NCI-H510A treated with DMSO at 0.1 percent for 48 hours (cell line): ENCODE measurements at regions not wholly inside any gene's neighbourhood (a gene's known extent, or its start where the extent isn't known, plus 50 kb on each side); places are given as distances from the start of the nearest gene placed in this dataset.
A peak's percentile ranks its signal among the peaks of the same experiment; 100 is the strongest.

Experiments
- DNase-seq: peaks from one replicate; lab custom pipeline; 2025; lab: John Stamatoyannopoulos, UW

DNA sequence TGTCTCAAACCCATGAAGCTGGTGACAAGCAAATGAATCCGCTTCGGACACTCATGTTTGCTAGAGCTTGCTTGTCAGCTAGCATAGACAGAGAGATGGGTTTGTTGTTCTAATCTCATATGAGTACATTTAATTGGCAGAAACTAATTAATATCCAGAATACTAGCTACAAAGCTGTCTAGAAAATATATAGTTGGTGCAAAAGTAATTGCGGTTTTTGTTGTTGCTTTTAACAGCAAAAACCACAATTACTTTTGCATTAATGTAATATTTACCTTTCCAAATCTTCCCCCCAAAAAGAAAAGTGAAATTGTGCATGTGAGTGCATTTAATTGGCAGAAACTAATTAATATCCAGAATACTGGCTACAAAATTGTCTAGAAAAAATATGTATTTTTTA lies 1115.2 kb downstream of the TDRD15 start:
- DNase-seq = no peak

DNA sequence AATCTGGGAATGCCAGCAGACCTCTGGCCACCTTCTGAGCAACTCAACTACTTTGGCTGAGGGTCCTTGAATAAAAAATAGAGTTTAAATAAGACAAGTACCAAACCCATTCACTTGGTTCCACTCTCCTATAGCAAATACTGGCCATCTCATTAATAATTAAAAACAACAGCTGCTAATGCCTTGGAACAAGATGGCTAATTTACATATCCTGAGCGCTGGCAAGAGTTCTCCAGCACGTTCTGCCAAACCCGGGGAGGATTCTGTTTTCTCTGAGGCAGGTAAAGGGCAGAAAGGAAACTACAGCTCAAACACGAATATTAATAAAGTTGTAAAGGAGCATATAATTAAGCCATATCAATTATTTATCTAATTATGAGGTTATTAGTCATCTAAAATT lies 1123.7 kb downstream of the TDRD15 start:
- no peak for DNase-seq

DNA sequence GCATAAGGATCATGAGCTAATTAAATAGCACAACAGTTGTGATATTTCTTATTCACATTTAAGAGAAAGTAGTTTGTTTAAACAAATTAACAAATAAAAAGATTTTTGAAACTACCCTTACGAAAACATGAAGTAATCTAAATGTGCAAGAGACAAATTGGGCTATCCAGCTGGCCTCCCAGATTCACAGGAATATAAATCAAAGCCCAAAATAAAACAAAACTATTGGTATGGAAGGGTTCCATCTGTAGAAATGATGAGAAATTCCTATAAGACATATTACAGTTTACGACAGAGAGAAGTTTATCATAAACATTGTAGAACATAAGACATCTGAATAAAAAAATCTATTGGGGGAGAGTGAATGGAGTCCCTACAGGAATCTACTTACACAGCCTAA lies 1125.1 kb downstream of the TDRD15 start:
- no peak for DNase-seq

DNA sequence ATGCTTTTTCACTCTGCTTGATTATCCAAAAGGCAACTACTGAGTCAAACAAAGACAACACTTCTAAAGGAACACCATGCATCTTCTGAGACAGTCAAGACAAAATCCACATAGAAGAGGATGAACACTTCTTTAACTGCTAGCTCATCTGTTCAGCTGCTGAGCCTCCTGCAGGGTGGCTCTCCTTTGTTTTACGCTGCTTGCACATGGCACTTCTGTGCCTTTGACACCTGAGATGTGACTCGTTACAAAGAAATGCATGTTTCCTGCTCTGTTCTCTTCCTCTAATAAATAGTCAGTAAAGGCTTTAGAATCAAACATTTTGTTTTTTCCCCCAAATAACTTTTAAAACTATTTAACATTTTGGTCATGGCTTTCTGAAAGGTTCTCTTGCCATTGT lies 1129.4 kb downstream of the TDRD15 start:
- DNase-seq = no peak

DNA sequence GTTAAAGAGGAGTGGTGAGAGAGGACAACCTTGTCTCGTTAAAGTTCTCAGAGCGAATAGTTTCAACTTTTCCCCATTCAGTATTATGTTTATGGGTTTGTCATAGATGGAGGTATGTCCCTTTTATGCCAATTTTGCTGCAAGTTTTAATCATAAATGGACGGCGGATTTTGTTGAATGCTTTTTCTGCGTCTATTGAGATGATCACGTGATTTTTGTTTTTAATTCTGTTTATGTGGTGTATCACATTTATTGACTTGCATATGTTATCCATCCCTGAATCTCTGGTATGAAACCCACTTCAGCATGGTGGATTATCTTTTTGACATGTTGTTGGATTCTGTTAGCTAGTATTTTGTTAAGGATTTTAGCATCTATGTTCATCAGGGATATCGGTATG lies 1123.8 kb upstream of the KLHL29 start:
- no peak for DNase-seq

DNA sequence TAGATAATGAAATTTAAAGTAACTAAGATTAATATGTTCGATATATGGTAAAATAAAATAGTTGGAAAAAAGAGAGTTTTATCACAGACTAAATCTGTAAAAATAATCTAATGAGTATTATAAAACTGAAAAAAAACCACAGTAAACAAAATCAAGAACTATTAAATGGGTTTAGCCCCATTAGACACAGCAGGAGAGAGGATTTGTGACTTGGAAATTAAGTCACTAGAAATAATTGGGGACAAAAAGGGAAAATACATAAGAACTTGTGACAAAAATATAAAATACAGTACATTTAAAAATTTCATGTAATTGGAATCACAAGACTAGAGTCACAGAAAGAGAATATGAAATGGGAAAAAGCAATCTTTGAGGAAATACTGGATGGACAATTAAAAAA lies 1114.6 kb upstream of the KLHL29 start:
- no peak for DNase-seq

DNA sequence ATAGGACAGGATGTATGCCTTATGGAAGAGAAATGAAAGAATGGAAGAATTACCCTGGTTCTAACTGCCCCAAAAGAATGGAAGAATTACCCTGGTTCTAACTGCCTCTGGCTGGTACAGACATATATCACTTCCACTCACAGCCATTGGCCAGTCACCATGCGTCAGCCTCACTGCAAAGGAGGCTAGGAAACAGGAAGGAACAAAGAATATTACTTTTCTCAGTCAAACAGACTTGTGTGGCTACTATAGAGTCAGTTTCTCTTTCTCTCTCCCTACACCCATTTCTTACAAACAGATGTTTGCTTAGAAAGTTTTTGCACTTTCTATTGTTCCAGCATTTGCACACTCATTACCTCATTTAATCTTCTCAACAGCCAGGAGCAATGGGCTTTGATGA lies 1111.1 kb upstream of the KLHL29 start:
- DNase-seq = no peak

DNA sequence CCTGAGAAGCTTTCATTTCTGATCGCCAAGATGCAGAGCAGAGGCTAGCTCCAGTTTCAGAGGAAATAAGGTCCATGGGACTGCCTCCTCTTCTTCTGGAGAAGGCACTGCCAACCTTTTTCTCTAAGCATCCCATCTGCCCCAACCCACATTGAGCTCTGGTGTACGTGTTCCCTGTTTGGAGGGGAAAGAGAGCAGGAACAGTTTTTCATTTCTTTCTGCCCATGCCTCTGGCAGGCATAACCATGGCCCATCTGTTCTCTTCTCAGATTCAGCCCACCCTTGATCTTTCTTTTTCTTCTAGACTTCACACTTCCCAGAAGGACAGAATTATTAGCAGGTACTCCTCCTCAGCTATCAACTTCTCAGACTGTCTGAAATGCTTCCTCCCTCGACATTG lies 1110.3 kb upstream of the KLHL29 start:
- no peak for DNase-seq

DNA sequence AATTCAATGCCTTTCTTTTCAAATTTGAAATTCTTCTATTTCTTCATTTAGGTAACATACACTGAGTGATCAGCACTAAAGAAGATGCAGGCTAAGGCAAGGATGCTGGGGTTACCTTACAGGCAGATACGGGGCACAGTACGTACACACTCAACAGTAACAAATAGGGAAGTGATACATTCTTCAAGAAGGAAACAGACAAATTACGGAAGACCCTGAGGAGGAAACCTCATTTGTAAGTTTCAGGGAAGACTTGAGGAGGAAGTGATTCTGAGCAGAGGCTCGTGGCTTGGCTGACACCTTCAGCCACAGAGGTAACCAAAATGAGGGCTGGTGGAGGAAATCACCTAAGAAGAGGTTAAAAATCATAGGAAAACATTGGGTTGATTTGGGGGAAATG lies 1108.3 kb upstream of the KLHL29 start:
- DNase-seq = no peak

DNA sequence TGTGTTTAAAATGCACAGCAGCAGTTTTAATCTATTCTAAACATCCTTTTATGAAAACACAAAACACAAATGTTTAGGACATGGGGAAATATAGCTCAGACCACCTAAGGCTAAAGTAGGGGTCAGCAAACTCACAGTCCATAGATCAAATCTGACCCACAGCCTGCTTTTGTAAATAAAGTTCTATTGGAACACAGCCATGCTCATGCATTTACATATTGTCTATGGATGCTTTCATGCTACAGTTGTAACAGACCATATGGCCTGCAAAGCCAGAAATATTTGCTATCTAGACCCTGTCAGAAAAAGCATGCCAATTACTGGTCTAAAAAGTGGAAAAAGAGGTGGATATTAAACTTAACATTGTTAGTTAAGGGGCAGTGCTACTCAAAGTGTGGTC lies 1105.4 kb upstream of the KLHL29 start:
- DNase-seq = no peak

DNA sequence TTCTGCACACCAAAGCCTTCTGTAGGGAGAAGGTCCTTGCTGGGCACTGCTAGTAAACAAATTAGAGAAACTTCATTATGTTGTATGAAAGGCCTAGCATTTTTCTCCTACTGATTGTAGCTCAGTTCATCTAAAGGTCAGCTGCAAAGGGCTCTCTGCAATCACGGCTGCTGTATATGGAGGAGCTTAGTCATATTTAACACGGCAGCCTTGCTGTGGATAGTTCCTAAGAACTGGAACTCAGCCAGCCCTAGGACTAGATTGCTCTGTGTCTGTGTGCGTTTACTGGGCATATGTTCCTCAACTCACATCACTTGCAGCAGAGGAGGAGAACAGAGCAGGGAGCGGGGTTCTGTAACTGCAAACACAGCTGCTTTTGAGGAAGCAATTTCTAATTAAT lies 1103.9 kb upstream of the KLHL29 start:
- DNase-seq = no peak

DNA sequence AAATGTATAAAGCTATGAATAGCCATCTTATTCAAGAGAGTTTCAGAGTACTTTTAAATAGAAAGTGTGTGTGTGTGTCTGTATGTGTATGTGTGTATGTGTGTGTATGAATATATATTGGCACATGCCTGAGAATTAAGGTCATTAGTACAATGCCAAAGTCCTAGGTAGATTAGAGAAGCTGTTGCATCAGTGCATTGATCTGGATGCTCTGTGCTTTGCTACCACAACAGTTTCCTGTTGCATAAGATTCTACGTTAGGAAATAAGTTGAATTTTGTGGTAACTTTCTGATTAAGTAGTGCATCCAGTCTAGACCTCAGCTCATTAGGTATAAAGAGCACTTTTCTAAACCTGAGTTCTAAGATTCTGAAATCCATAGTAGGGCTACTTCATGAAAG lies 1102.8 kb upstream of the KLHL29 start:
- no peak for DNase-seq

DNA sequence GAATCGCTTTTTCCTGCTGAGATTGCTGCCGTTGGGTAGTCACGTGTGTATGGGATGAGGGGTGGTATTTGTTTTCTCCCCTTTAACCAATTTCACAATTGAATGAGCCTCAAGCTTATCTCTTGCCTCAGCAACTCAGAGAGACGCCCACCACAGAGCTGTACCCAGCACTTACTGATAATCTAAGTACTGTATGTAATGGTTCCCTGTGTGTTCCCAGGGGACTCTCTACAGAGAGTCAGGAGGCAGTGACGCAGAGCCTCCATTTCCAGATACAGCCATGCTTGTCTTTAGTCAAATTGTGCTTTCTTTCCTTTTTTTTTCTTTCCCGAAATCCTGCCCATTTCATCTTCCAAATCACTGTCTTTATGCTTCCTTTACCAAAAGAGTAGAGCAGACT lies 1102.1 kb upstream of the KLHL29 start:
- no peak for DNase-seq

DNA sequence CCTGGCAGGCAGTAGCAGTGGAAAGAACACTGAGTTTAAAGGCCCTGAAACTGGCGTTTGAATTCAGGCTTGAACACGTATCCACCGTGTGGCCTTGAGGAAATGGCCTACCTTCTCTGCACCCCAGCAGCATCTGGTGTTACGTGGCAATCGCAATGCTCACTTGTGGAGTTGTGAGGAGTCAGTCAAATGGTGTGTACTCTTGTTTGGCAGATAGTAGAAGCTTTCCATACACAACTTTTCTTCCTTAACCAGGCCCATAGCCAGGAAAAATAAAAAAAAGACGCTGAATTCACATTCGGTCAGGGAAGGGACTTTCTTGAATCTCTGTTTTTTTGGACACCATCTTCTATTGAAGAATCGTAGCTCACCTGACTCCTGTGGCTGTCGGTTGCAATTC lies 1101.5 kb upstream of the KLHL29 start:
- DNase-seq = no peak

DNA sequence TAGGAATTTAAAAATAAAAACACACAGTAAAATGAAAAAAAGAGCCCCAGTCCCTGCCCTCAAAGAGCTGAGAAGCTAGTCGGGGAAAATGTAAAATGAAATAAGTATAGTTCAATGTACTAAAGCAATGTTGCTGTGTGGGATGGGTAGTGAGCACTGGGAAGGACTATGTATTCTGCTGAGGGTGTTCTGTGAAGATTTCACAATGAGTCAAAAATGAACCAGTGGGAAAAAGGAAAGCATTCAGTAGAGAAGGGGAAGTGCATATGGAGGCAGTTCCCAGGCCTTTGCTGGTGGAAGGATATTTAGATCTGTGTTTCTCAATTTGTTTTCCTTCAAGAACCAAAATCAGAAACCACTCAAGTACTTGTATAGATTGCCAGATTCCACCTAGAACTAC lies 1094.7 kb upstream of the KLHL29 start:
- DNase-seq = no peak

DNA sequence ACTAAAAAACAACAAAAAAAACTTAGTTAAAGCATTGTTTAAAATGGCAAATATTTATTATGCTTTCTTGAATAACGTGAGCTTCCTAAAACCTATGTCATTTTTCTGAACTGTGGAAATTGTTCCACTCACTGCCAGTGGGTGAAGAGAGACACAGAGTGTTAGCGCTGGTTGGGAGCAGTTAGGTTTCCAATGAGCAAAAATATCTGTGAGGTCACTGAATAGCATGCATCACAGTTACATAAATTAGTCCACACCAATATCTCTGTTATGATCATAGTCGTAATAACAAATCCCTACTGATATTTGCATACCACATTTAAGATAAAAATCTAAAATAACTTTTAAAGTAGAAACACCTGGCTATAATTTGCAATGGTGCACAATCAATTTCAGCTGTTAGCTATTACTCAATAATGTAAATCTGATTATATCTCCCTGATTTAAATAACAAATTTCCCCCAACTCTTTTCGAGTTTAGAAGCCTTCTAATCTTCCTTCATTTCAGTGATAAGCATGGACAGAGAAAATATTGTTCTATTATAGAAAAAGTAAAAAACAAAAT lies 1094.0 kb upstream of the KLHL29 start:
- no peak for DNase-seq

DNA sequence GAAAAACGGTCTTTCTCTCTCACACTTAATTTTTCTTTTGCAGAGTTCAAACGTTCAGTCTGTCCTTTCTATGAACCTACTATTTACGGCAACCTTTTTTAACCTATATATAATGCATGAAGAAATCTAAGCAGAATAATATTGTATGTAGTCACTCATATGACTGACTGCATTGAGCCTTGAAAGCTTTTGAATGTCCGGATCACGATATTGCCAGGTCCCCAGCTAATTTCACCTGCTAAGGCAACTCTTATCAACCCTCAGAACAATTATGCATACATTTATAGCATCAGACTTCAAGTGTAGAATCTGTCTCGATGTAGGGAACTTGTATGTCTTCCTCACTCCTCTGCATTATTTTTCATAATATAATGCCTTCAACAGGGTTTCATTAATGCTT lies 1083.8 kb upstream of the KLHL29 start:
- DNase-seq = no peak

DNA sequence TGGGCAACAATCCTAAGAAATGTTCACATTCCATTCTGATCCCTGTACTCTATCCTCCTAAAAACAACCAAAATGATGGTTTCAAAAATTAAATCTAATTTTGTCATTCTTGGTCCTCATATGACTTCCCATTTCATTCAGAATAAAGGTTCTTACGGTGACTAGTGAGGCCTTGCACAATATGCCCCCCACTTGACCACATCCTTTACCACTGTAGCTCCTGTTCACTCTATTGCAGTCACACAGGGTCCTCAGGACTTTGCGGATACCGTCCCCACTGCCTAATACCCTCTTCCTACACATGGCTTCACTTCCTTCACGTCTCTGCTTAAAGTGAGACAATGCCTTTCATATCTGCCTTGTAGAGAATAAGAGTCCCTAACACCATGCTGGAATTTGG lies 1058.7 kb upstream of the KLHL29 start:
- no peak for DNase-seq

DNA sequence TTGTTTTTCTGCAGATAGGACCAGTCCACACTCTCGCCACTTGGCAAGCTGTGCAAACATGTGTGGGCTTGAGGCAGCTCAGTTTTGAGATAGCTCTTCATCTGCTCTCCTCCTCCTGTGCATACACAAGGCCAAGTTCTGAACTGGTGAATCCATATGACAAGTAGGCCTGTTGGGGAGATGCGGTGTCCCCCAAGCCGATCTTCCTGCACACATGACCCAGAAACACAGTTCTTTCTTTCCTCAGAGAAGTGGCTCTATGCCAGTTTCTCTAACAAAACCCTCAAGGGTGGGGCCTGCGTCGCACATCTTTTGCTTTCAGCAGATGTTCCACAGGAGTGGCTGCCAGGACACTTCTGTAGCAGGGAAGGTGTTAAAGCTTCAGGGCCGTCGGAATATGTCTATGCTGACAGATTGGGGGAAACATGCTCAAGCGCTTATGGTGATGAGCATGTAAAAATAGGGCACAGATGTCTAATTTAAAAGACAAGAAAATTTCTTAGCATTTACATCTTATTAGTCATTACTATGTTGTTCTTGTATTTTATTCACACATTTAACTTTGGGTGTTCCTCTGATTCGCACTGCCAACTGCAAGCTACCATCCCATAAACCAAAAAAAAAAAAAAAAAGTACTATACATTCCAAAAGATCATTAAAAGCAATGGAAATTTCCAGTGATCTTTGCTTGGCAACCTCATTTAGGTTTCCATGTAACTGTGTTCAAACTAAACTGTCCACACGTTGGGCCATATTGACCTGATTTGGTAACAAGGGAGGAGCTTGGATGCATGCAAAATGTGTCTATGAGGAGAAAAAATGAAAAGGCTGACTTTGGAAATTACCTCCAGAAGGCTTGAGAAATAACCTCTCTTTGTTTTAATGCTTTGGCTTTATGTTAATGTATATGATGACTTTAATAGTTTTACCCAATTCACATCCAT lies 1055.5 kb upstream of the KLHL29 start:
- DNase-seq = peak; percentile 79

DNA sequence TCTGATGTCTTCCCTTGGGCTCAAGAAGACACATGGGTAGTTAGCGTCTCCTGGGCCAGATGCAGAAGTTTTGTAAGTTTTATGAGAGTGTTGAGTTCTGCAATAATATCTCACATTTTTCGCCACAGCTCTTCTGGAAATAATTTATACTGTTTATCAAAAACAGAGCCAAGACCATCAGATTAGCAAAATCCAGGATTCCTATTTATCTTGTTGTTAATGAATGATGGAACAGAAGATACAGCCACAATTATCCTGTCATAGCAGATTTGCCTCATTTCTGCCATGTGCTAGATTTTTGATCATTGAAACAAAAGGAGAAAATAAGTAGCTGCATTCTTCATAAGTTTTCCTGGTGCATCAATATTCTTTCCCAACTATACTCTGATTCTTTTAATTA lies 1048.6 kb upstream of the KLHL29 start:
- DNase-seq = no peak

DNA sequence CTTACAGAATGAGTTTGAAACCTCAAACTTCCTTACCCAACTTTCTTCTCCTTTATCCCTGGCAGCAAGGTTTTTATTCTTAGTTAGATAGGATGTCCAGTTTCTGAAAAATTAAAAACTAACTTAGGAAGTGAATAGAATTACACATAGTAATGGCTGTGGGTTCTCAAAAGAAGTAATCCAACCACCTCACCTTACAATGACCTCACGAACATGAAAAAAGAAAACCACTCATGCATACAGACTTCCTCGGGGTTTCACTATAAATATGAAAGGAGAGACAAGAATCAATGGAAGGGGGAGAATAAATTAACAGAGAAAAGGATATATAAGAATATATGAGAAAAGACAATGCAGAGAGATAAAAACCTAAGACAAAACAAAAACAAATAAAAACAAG lies 1044.3 kb upstream of the KLHL29 start:
- no peak for DNase-seq

DNA sequence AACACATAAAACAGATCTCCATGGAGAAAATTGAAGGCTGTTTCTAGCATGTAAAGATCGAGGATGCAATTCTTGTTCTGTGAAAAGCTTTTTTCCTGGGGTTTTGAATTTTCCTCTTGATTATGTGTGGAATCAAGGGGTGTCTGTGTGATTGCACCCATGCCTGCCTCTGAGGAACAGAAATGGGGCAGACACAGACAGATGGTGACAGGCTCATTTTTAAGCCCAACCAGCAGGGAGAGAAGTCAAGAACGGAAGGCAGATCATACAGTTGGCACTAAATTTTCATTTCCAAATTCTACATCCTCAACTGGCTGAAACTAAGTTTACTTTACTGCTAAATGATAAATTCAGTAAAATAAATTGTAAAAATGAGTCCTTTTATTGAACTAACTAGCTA lies 1037.7 kb upstream of the KLHL29 start:
- no peak for DNase-seq

DNA sequence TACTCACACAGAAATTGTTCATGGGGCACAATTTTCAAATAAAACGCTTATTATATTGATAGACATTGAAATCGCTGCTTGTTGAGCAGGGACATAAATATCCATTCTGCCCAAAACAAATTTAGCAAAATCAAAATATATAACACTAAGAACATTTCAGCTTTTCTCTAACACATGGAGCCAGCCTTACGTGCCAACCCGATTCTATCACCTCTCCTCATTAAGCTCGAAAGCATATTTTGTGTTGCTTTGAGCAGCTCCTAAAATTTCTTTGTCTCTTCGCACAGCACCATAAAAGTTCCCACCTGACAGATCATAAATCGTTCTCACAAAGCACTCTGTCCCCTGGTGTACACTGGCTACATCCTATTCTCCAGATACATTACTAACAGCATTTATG lies 1034.4 kb upstream of the KLHL29 start:
- DNase-seq = no peak
